ENCODE measurements at regions not wholly inside any gene's neighbourhood (a gene's known extent, or its start where the extent isn't known, plus 50 kb on each side); places are given as distances from the start of the nearest gene placed in this dataset.

DNA sequence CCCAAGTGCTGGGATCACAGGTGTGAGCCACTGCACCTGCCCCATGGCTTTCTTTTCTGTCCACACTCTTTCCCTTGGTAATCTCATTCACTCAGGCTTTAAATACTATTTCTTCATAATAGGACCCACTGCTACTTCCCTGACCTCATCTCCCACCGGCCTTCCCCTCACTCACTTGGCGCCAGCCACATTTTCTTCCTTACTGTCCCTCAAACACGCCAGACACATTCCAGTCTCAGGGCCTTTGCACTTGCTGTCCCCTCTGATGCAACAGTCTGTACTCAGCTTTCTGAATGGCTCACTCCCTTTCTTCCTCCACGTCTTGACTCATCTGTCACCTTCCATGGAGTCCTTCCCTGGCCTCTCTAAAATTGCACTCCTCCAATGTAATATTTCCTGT lies 111.1 kb upstream of the MVB12B start (continued):
- TF ChIP-seq, protein P1, sequence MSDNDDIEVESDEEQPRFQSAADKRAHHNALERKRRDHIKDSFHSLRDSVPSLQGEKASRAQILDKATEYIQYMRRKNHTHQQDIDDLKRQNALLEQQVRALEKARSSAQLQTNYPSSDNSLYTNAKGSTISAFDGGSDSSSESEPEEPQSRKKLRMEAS (IDR thresholded peaks at IDR 0.05) = no peak
- TF ChIP-seq YY1 (IDR thresholded peaks at IDR 0.05) = no peak

DNA sequence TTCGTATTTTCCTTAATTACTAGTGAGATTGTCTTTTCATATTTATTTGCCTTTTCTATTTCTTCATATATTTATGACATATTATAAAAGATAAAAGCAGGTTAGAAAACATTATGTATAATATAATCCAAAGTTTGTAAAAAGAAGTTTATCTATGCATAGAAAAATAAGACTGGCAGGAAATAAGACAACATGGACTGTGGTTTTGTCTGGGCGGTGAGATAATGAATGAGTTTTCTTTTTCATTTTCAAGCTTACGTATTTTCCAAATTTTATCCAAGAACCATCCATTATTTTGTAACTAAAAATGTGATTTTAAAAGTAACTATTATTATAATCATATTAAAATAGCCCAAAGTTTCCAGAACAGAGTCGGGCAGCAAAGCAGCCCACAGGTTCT lies 109.8 kb upstream of the MVB12B start:
- no peaks in the 10 kb centered on the region for H3K36me3 ChIP-seq (ENCODE audit: control insufficient read depth in 4 of 4, insufficient read depth in 3 of 4, low read depth in 1 of 4, low read length in 3 of 4)
- 79% methylated on average over 4 of the region's 4 CpGs for WGBS
- peaks cover 0 to 5% (median under 1%) of the 10 kb centered on the region in 4 donors for H3K27me3 ChIP-seq (ENCODE audit: control insufficient read depth in 4 of 4, insufficient read depth in 4 of 4, low read length in 3 of 4)
- no peak overlapping the region for H3K9ac ChIP-seq (ENCODE audit: low read depth in 1 of 2, low read length in 2 of 2)
- no peak for DNase-seq (ENCODE audit: low spot score)
- TF ChIP-seq TAF1 (conservative IDR thresholded peaks at IDR 0.05) (no peak), EGR1 (IDR thresholded peaks at IDR 0.05; ENCODE audit: low read depth in 2 of 2) (no peak), YY1 (IDR thresholded peaks at IDR 0.05) (no peak), RAD21 (IDR thresholded peaks at IDR 0.05) (no peak), FOXA2 (IDR thresholded peaks at IDR 0.05) (no peak), GABPA (IDR thresholded peaks at IDR 0.05 in 1 of 2, conservative IDR thresholded peaks at IDR 0.05 in 1 of 2) (no peak), RXRA (IDR thresholded peaks at IDR 0.05) (no peak), NR2F2 (IDR thresholded peaks at IDR 0.05) (no peak), SP1 (IDR thresholded peaks at IDR 0.05) (no peak), HNF4G (IDR thresholded peaks at IDR 0.05) (no peak), HNF4A (conservative IDR thresholded peaks at IDR 0.05) (no peak), FOXA1 (IDR thresholded peaks at IDR 0.05) (no peak)
- TF ChIP-seq, protein P2, sequence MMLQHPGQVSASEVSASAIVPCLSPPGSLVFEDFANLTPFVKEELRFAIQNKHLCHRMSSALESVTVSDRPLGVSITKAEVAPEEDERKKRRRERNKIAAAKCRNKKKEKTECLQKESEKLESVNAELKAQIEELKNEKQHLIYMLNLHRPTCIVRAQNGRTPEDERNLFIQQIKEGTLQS (IDR thresholded peaks at IDR 0.05) = no peak
- TF ChIP-seq, protein P3, sequence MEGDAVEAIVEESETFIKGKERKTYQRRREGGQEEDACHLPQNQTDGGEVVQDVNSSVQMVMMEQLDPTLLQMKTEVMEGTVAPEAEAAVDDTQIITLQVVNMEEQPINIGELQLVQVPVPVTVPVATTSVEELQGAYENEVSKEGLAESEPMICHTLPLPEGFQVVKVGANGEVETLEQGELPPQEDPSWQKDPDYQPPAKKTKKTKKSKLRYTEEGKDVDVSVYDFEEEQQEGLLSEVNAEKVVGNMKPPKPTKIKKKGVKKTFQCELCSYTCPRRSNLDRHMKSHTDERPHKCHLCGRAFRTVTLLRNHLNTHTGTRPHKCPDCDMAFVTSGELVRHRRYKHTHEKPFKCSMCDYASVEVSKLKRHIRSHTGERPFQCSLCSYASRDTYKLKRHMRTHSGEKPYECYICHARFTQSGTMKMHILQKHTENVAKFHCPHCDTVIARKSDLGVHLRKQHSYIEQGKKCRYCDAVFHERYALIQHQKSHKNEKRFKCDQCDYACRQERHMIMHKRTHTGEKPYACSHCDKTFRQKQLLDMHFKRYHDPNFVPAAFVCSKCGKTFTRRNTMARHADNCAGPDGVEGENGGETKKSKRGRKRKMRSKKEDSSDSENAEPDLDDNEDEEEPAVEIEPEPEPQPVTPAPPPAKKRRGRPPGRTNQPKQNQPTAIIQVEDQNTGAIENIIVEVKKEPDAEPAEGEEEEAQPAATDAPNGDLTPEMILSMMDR (IDR thresholded peaks at IDR 0.05; ENCODE audit: low read depth, low read length, missing input control) = no peak
- TF ChIP-seq, protein P4, sequence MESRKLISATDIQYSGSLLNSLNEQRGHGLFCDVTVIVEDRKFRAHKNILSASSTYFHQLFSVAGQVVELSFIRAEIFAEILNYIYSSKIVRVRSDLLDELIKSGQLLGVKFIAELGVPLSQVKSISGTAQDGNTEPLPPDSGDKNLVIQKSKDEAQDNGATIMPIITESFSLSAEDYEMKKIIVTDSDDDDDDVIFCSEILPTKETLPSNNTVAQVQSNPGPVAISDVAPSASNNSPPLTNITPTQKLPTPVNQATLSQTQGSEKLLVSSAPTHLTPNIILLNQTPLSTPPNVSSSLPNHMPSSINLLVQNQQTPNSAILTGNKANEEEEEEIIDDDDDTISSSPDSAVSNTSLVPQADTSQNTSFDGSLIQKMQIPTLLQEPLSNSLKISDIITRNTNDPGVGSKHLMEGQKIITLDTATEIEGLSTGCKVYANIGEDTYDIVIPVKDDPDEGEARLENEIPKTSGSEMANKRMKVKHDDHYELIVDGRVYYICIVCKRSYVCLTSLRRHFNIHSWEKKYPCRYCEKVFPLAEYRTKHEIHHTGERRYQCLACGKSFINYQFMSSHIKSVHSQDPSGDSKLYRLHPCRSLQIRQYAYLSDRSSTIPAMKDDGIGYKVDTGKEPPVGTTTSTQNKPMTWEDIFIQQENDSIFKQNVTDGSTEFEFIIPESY (IDR thresholded peaks at IDR 0.05) = no peak
- TF ChIP-seq, protein P5, sequence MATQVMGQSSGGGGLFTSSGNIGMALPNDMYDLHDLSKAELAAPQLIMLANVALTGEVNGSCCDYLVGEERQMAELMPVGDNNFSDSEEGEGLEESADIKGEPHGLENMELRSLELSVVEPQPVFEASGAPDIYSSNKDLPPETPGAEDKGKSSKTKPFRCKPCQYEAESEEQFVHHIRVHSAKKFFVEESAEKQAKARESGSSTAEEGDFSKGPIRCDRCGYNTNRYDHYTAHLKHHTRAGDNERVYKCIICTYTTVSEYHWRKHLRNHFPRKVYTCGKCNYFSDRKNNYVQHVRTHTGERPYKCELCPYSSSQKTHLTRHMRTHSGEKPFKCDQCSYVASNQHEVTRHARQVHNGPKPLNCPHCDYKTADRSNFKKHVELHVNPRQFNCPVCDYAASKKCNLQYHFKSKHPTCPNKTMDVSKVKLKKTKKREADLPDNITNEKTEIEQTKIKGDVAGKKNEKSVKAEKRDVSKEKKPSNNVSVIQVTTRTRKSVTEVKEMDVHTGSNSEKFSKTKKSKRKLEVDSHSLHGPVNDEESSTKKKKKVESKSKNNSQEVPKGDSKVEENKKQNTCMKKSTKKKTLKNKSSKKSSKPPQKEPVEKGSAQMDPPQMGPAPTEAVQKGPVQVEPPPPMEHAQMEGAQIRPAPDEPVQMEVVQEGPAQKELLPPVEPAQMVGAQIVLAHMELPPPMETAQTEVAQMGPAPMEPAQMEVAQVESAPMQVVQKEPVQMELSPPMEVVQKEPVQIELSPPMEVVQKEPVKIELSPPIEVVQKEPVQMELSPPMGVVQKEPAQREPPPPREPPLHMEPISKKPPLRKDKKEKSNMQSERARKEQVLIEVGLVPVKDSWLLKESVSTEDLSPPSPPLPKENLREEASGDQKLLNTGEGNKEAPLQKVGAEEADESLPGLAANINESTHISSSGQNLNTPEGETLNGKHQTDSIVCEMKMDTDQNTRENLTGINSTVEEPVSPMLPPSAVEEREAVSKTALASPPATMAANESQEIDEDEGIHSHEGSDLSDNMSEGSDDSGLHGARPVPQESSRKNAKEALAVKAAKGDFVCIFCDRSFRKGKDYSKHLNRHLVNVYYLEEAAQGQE (IDR thresholded peaks at IDR 0.05) = no peak
- TF ChIP-seq, protein P1 (IDR thresholded peaks at IDR 0.05) = no peak
- H3K4me1 ChIP-seq (ENCODE audit: control insufficient read depth in 4 of 4, insufficient read depth in 4 of 4, low read length in 3 of 4) = peaks cover 0 to 2% (median 0%) of the 10 kb centered on the region in 4 donors
- H3K9me3 ChIP-seq (ENCODE audit: control insufficient read depth in 4 of 4, low read length in 3 of 4) = peaks cover 4 to 12% (median 8%) of the 10 kb centered on the region in 4 donors
- H3K4me3 ChIP-seq (ENCODE audit: low read depth in 1 of 3, low read length in 3 of 3) = no peak overlapping the region
- H3K27ac ChIP-seq (ENCODE audit: low read depth in 1 of 2, low read length in 2 of 2) = no peak overlapping the region
